DOHH2 (cell line): ENCODE measurements at regions not wholly inside any gene's neighbourhood (a gene's known extent, or its start where the extent isn't known, plus 50 kb on each side); places are given as distances from the start of the nearest gene placed in this dataset.

Experiments
- EZH2phosphoT487 ChIP-seq: fragments of 200-600 bp; sonication (generic); IDR thresholded peaks from 2 replicates; pipeline ENCODE4 v1.6.1; 2017; ENCODE audit warnings: borderline replicate concordance, mild to moderate bottlenecking, antibody characterized with exemption, low read length, moderate library complexity, mixed read lengths
- TF ChIP-seq, protein P1 (sequence below): fragments of 200-600 bp; sonication (generic); IDR thresholded peaks from one replicate; pipeline ENCODE4 v1.5.1; 2014; ENCODE audit warnings: antibody characterized with exemption, mild to moderate bottlenecking, low read depth, low read length; ENCODE audit not compliant: poor library complexity, severe bottlenecking

DNA sequence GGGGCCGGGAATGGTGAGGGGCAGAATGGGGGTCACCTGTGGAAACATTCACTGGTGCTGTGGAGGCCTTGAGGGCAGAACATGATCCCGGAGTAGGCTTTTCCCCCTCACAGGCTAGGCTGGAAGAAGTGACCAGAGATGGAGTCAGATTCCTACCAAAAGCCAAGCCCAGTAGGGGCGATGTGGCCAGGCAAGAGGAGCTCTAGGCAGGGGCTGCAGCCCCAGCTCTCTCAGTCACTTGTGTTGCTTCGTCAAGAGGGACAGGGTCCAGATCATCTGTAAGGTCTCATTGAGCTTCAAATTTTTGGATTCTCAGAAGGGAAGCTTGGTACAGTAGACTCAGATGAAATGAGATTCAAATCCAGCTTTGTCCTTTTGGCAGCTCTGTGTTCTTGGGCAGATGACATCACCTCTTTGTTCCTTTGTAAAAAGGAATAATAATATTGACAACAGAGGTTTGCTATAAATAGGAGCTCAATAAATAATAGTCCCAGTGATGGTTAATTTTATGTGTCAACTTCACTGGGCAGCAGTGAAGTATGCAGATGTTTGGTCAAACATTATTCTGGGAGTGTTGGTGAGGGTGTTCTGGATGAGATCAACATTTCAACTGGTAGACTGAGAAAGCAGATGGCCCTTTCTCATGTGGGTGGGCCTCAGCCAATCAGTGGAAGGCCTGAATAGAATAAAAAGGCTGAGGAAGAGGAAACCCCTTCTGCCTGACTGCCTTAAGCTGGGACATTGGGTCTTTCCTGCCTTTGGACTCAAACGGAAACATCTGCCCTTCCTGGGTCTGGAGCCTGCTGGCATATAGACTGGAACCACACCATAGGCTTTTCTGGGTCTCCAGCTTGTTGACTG lies 324.7 kb upstream of the USP24 start:
- TF ChIP-seq, protein P1, sequence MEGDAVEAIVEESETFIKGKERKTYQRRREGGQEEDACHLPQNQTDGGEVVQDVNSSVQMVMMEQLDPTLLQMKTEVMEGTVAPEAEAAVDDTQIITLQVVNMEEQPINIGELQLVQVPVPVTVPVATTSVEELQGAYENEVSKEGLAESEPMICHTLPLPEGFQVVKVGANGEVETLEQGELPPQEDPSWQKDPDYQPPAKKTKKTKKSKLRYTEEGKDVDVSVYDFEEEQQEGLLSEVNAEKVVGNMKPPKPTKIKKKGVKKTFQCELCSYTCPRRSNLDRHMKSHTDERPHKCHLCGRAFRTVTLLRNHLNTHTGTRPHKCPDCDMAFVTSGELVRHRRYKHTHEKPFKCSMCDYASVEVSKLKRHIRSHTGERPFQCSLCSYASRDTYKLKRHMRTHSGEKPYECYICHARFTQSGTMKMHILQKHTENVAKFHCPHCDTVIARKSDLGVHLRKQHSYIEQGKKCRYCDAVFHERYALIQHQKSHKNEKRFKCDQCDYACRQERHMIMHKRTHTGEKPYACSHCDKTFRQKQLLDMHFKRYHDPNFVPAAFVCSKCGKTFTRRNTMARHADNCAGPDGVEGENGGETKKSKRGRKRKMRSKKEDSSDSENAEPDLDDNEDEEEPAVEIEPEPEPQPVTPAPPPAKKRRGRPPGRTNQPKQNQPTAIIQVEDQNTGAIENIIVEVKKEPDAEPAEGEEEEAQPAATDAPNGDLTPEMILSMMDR = no peak
- no peak for TF ChIP-seq EZH2phosphoT487
